Hepatocyte (in vitro differentiated cells): ENCODE measurements at regions not wholly inside any gene's neighbourhood (a gene's known extent, or its start where the extent isn't known, plus 50 kb on each side); places are given as distances from the start of the nearest gene placed in this dataset.

Experiments used
- DNase-seq: peaks from one replicate; pipeline ENCODE4 v3.0.0-alpha.2; 2016; ENCODE audit warnings: low spot score
- H2AFZ ChIP-seq: fragments of 200-600 bp; sonication (generic); 2 replicates; pipeline ENCODE4 v1.6.0; 2016; ENCODE audit warnings: antibody characterized with exemption, mild to moderate bottlenecking
- H3K27ac ChIP-seq: fragments of 200-600 bp; sonication (generic); 2 replicates; pipeline ENCODE4 v1.5.1; 2016; ENCODE audit warnings: mild to moderate bottlenecking
- H3K27me3 ChIP-seq: fragments of 200-600 bp; sonication (generic); 2 replicates; pipeline ENCODE4 v1.6.1; 2016
- H3K36me3 ChIP-seq: fragments of 200-600 bp; sonication (generic); replicated peaks from 2 replicates; pipeline ENCODE4 v1.5.1; 2016; ENCODE audit warnings: low read depth; ENCODE audit not compliant: insufficient read depth
- H3K4me1 ChIP-seq: fragments of 200-600 bp; sonication (generic); 2 replicates; pipeline ENCODE4 v1.5.1; 2016; ENCODE audit warnings: mild to moderate bottlenecking, moderate library complexity; ENCODE audit not compliant: insufficient read depth
- H3K4me2 ChIP-seq: fragments of 200-600 bp; sonication (generic); 2 replicates; pipeline ENCODE4 v1.6.0; 2016
- H3K4me3 ChIP-seq: fragments of 200-600 bp; sonication (generic); 2 replicates; pipeline ENCODE4 v1.5.1; 2016; ENCODE audit warnings: mild to moderate bottlenecking
- H3K79me2 ChIP-seq: fragments of 200-600 bp; sonication (generic); 2 replicates; pipeline ENCODE4 v1.6.0; 2017; ENCODE audit warnings: mild to moderate bottlenecking
- H3K9me2 ChIP-seq: fragments of 200-600 bp; sonication (generic); replicated peaks from 2 replicates; pipeline ENCODE4 v1.6.0; 2017; ENCODE audit warnings: mild to moderate bottlenecking; ENCODE audit not compliant: insufficient read depth
- H3K9me3 ChIP-seq: fragments of 200-600 bp; sonication (generic); 2 replicates; pipeline ENCODE4 v1.5.1; 2016; ENCODE audit warnings: low read depth, mild to moderate bottlenecking
- H4K20me1 ChIP-seq: fragments of 200-600 bp; sonication (generic); 2 replicates; pipeline ENCODE4 v1.6.0; 2016; ENCODE audit warnings: mild to moderate bottlenecking; ENCODE audit not compliant: insufficient read depth, poor library complexity, severe bottlenecking
- CTCF ChIP-seq: fragments of 200-600 bp; sonication (generic); IDR thresholded peaks from 2 replicates; pipeline ENCODE4 v1.5.1; 2016; ENCODE audit warnings: antibody characterized with exemption, mild to moderate bottlenecking; ENCODE audit not compliant: poor library complexity
- EZH2 ChIP-seq: fragments of 200-600 bp; sonication (generic); IDR thresholded peaks from 2 replicates; pipeline ENCODE4 v1.6.1; 2016; ENCODE audit warnings: antibody characterized with exemption, mild to moderate bottlenecking, borderline replicate concordance
- EZH2phosphoT487 ChIP-seq: fragments of 200-600 bp; sonication (generic); IDR thresholded peaks from one replicate; pipeline ENCODE4 v1.6.1; 2018; ENCODE audit warnings: antibody characterized with exemption, mild to moderate bottlenecking, low read depth, moderate library complexity; ENCODE audit not compliant: unreplicated experiment, severe bottlenecking
- WGBS: methylation state at CpG from one replicate; pipeline ENCODE4 v1.1.6; 2016; ENCODE audit warnings: low lambda C conversion rate; ENCODE audit errors: missing lambda C conversion rate; 5-methylcytosine and 5-hydroxymethylcytosine counted together

- H3K4me2 ChIP-seq, result no peak overlapping the region
- no peaks in the 10 kb centered on the region for H4K20me1 ChIP-seq
- peaks cover 17% of the 10 kb centered on the region for H3K4me1 ChIP-seq
- no peak overlapping the region for H2AFZ ChIP-seq
- no peak for DNase-seq
- H3K4me3 ChIP-seq, result no peak overlapping the region
- H3K36me3 ChIP-seq, result no peaks in the 10 kb centered on the region
- H3K27me3 ChIP-seq, result no peaks in the 10 kb centered on the region
- H3K27ac ChIP-seq, result peak overlapping the region; percentile 79
- no peaks in the 10 kb centered on the region for H3K9me2 ChIP-seq
- TF ChIP-seq EZH2, result no peak
- TF ChIP-seq CTCF, result no peak
- H3K79me2 ChIP-seq, result peaks cover 71% of the 10 kb centered on the region
- no peaks in the 10 kb centered on the region for H3K9me3 ChIP-seq
- 81% methylated on average over 2 of the region's 2 CpGs for WGBS
Observed at GRCh38 chr3:124591699-124592098, 138.6 kb upstream of the UMPS start.

DNA sequence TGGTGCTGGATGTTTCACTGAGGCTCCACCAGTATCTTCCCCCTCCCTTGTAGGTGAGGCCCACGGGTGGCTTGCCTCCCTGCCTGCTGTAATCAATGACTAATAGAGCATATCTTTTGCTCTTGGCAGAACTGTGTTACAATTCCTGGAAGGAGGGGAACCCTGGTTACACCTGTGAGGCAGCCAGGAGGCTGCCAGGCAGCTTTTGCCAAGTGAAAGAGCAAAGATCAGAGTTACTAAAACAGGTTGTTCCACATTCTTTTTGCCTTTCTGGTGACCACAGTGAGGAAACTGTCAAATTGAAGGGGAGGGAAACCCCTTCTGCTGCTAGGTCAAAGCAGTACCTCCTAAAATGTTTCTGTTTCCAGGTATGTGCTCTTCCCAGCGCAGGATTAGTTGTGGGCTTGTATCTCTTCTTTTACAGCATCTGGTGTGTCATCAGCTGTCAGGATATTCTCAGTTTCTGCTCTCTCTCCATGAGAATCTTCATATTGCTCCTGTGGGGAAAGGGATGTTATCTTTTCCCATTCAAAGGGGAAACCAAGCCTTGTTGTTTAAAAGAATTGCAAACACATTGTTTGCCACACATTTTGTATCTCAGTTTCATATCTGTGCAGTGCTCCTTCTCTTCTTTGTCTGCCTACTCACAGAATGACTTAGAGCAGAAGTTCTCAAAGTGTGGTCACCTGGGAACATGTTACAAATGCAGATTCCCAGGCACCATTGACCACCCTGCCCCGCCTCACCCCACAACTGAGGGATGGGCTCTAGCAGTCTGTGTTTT lies 137.4 kb upstream of the UMPS start:
- Histone ChIP-seq H4K20me1 (no peaks in the 10 kb centered on the region), H3K4me1 (peaks cover 15% of the 10 kb centered on the region), H3K79me2 (peaks cover 76% of the 10 kb centered on the region), H3K27ac (peak overlapping the region; percentile 79), H3K9me2 (no peaks in the 10 kb centered on the region), H3K4me2 (peak overlapping the region; percentile 50), H3K9me3 (no peaks in the 10 kb centered on the region), H3K36me3 (no peaks in the 10 kb centered on the region), H2AFZ (no peak overlapping the region), H3K27me3 (no peaks in the 10 kb centered on the region), H3K4me3 (no peak overlapping the region)
- TF ChIP-seq CTCF, result no peak
- TF ChIP-seq EZH2, result no peak
- TF ChIP-seq EZH2phosphoT487, result no peak
- 34% methylated on average over 3 of the region's 3 CpGs for WGBS
- peak; percentile 75 for DNase-seq

DNA sequence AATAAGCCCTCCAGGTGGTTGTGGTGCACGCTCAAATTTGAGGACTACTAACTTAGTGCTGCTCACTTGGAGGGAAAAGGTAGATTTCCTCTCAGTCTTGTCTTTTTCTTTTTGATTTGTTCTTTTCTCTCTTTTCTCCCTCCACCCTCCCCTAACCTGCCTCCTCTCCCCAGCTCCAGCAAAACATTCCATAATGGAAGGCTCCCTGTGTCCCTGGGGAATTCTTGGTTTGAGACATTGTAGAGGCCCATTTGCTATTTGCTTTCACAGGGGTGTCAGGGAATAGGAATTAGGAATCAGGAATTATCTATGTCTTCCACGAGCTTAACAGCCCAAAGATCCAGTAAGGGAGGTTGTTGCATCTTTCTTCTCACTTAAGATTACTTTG lies 136.8 kb upstream of the UMPS start:
- Histone ChIP-seq H3K9me2 (no peaks in the 10 kb centered on the region), H3K4me3 (no peak overlapping the region), H2AFZ (no peak overlapping the region), H3K9me3 (no peaks in the 10 kb centered on the region), H3K4me2 (peak overlapping the region; percentile 50), H3K79me2 (peaks cover 74% of the 10 kb centered on the region), H3K36me3 (no peaks in the 10 kb centered on the region), H3K27me3 (no peaks in the 10 kb centered on the region), H4K20me1 (no peaks in the 10 kb centered on the region), H3K4me1 (peaks cover 15% of the 10 kb centered on the region), H3K27ac (peak overlapping the region; percentile 79)
- whole genome bisulfite sequencing, result 69% methylated on average over 2 of the region's 2 CpGs
- DNase-seq, result no peak
- TF ChIP-seq EZH2 (no peak), CTCF (no peak), EZH2phosphoT487 (no peak)
